Endodermal cell (in vitro differentiated cells): ENCODE measurements at regions not wholly inside any gene's neighbourhood (a gene's known extent, or its start where the extent isn't known, plus 50 kb on each side); places are given as distances from the start of the nearest gene placed in this dataset.
"Not testable (repeated sequence)": the region's sequence is repeated elsewhere in the genome, so short reads cannot be mapped to it uniquely, and the experiment has no call there.

ENCODE experiments used
- DNase-seq: peaks from one replicate; pipeline ENCODE4 v3.0.0-alpha.2; 2017
- H3K27ac ChIP-seq: 2 replicates; pipeline ENCODE4 v1.5.1; 2013; ENCODE audit warnings: mild to moderate bottlenecking, low read depth, low read length, moderate library complexity
- H3K27me3 ChIP-seq: 2 replicates; pipeline ENCODE4 v1.6.1; 2013; ENCODE audit warnings: mild to moderate bottlenecking, low read length, moderate library complexity; ENCODE audit not compliant: insufficient read depth, control insufficient read depth, poor library complexity, severe bottlenecking
- H3K36me3 ChIP-seq: 2 replicates; pipeline ENCODE4 v1.7.0; 2013; ENCODE audit warnings: mild to moderate bottlenecking, low read length, moderate library complexity; ENCODE audit not compliant: control insufficient read depth, insufficient read depth
- H3K4me1 ChIP-seq: one replicate; pipeline ENCODE4 v1.7.0; 2013; ENCODE audit warnings: low read length; ENCODE audit not compliant: control insufficient read depth, insufficient read depth
- H3K4me3 ChIP-seq: 2 replicates; pipeline ENCODE4 v1.5.1; 2013; ENCODE audit warnings: mild to moderate bottlenecking, low read length, moderate library complexity
- H3K9ac ChIP-seq: 2 replicates; pipeline ENCODE4 v1.6.1; 2013; ENCODE audit warnings: mild to moderate bottlenecking, low read length, moderate library complexity; ENCODE audit not compliant: poor library complexity, severe bottlenecking; ENCODE audit errors: extremely low read depth
- H3K9me3 ChIP-seq: 2 replicates; pipeline ENCODE4 v1.6.1; 2013; ENCODE audit warnings: mild to moderate bottlenecking, low read length, moderate library complexity; ENCODE audit not compliant: control insufficient read depth
- H3K27ac Mint-ChIP-seq: 2 replicates; pipeline ENCODE4 v1.8.0; 2020; ENCODE audit warnings: mixed read lengths
- H3K27me3 Mint-ChIP-seq: 2 replicates; pipeline ENCODE4 v1.8.0; 2021; ENCODE audit warnings: mild to moderate bottlenecking, mixed read lengths; ENCODE audit not compliant: insufficient read depth
- H3K36me3 Mint-ChIP-seq: 2 replicates; pipeline ENCODE4 v1.8.0; 2020; ENCODE audit warnings: low read depth, mixed read lengths
- H3K4me1 Mint-ChIP-seq: 2 replicates; pipeline ENCODE4 v1.8.0; 2020; ENCODE audit warnings: mixed read lengths
- H3K4me3 Mint-ChIP-seq: 2 replicates; pipeline ENCODE4 v1.8.0; 2020; ENCODE audit warnings: mild to moderate bottlenecking, moderate library complexity, mixed read lengths
- H3K9me3 Mint-ChIP-seq: 2 replicates; pipeline ENCODE4 v1.8.0; 2020; ENCODE audit warnings: mild to moderate bottlenecking, mixed read lengths
- WGBS, 2 experiments: methylation state at CpG; one replicate each; pipeline versions ENCODE4 v1.1.5 to v1.1.7; 2013; ENCODE audit warnings: missing lambda C conversion rate in 2 of 2, mixed read lengths in 1 of 2; ENCODE audit not compliant: insufficient coverage in 1 of 2, insufficient read length in 1 of 2; 5-methylcytosine and 5-hydroxymethylcytosine counted together
- TF ChIP-seq, protein P1 (sequence below): fragments of 200-600 bp; sonication (generic); conservative IDR thresholded peaks from 2 replicates; pipeline ENCODE4 v1.5.0; 2021; ENCODE audit warnings: antibody characterized with exemption, mild to moderate bottlenecking

DNA sequence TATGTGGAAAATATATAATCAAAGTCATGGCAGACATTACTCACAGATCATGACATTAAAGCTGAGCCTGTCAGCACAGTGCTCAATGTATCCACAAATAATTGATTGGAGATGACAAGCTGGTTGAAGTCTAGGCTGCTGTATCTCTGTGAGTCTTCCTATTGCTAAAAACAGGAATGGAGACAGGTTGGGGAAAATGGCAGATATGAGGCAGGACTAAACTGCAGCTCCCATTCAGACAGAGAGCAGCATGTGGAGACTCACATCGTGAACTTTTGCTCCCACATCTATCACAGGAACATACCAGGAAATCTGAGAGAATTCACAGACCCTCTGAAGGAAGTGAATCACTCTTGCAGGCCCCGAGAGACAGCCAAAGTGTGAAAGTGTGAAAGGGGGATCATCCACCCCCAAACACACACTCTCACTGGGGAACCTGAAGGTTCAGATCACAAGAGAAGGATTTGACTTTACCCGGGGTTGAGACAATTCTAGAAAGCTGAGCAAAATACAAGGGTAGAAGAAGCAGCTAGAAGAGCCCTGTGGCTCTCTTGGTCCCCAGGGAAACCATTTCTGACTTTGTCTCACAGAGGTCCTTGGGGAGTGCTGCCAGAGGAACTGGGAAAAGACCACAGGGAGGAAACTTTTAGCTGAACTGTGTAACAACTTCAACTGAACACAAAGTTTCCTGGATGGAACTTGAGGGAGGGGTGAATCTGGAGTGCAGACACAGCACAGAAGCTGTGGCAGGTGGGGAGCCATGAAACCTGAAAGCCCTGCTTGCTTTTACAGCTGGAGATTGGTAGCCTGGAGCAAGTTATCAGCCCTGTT is 173.4 kb downstream of the S1PR1 start:
- H3K9ac ChIP-seq, result no peak overlapping the region
- H3K9me3 ChIP-seq, result no peaks in the 10 kb centered on the region
- 86% methylated on average over 3 of the region's 3 CpGs; no CpG with 5 or more reads in 1 of the 2 experiments for WGBS, 2 experiments
- Mint-ChIP-seq H3K27me3 (peaks cover 14% of the 10 kb centered on the region), H3K4me1 (peaks cover 30% of the 10 kb centered on the region), H3K27ac (no peak overlapping the region), H3K9me3 (no peaks in the 10 kb centered on the region), H3K36me3 (no peaks in the 10 kb centered on the region), H3K4me3 (no peak overlapping the region)
- no peak overlapping the region for H3K4me3 ChIP-seq
- no peak overlapping the region for H3K27ac ChIP-seq
- TF ChIP-seq, protein P1, sequence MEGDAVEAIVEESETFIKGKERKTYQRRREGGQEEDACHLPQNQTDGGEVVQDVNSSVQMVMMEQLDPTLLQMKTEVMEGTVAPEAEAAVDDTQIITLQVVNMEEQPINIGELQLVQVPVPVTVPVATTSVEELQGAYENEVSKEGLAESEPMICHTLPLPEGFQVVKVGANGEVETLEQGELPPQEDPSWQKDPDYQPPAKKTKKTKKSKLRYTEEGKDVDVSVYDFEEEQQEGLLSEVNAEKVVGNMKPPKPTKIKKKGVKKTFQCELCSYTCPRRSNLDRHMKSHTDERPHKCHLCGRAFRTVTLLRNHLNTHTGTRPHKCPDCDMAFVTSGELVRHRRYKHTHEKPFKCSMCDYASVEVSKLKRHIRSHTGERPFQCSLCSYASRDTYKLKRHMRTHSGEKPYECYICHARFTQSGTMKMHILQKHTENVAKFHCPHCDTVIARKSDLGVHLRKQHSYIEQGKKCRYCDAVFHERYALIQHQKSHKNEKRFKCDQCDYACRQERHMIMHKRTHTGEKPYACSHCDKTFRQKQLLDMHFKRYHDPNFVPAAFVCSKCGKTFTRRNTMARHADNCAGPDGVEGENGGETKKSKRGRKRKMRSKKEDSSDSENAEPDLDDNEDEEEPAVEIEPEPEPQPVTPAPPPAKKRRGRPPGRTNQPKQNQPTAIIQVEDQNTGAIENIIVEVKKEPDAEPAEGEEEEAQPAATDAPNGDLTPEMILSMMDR, result no peak
- DNase-seq, result no peak
- no peaks in the 10 kb centered on the region for H3K36me3 ChIP-seq
- peaks cover 29% of the 10 kb centered on the region for H3K27me3 ChIP-seq
- H3K4me1 ChIP-seq, result no peaks in the 10 kb centered on the region

DNA sequence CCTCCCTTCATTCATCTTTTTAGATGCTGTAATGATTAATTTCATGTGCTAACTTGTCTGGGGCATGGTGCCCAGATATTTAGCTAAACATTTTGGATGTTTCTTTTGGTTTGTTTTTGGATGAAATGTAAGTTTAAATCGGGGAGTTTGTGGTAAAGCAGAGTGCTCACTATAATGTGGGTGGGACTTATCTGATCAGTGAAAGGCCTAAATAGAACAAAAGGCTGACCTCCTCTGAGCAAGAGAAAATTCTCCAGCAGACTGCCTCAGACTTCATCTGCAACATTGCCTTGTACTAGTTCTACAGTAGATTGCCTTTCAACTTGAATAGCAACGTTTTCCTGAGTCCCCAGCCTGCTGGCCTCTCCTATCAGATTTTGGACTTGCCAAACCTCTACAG is 183.6 kb downstream of the S1PR1 start:
- WGBS, 2 experiments, result 55 to 70% methylated on average over 2 of the region's 2 CpGs
- H3K27ac ChIP-seq, result no peak overlapping the region
- H3K4me3 ChIP-seq, result no peak overlapping the region
- Mint-ChIP-seq H3K4me3 (no peak overlapping the region), H3K27ac (no peak overlapping the region), H3K27me3 (no peaks in the 10 kb centered on the region), H3K36me3 (no peaks in the 10 kb centered on the region), H3K4me1 (no peaks in the 10 kb centered on the region), H3K9me3 (peaks cover 8% of the 10 kb centered on the region)
- H3K9ac ChIP-seq, result no peak overlapping the region
- TF ChIP-seq, protein P1, result no peak
- H3K27me3 ChIP-seq, result peaks cover 12% of the 10 kb centered on the region
- no peaks in the 10 kb centered on the region for H3K36me3 ChIP-seq
- no peak for DNase-seq
- no peaks in the 10 kb centered on the region for H3K4me1 ChIP-seq
- peaks cover 12% of the 10 kb centered on the region for H3K9me3 ChIP-seq

DNA sequence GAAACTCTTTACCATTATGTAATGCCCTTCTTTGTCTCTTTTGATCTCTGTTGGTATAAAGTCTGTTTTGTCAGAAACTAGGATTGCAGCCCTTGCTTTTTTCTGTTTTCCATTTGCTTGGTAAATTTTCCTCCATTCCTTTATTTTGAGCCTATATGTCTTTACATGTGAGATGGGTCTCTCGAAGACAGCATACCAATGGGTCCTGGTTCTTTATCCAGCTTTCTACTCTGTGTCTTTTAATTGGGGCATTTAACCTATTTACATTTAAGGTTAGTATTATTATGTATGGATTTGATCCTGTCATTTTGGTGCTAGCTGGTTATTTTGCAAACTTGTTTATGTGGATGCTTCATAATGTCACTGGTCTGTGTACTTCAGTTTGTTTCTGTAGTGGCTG is 191.3 kb downstream of the S1PR1 start:
- H3K4me3 ChIP-seq, H3K9ac ChIP-seq, H3K9me3 Mint-ChIP-seq, H3K4me1 ChIP-seq, H3K36me3 ChIP-seq, H3K27ac ChIP-seq, H3K27me3 Mint-ChIP-seq, H3K27ac Mint-ChIP-seq, H3K4me3 Mint-ChIP-seq, H3K36me3 Mint-ChIP-seq, DNase-seq, H3K27me3 ChIP-seq: not testable (repeated sequence)
- WGBS, 2 experiments, result 94% methylated on average over 1 of the region's 1 CpG; no CpG with 5 or more reads in 1 of the 2 experiments
- peaks cover 12% of the 10 kb centered on the region for H3K9me3 ChIP-seq
- H3K4me1 Mint-ChIP-seq, result peaks cover 12% of the 10 kb centered on the region
